Esophagus squamous epithelium (tissue), 4 donors: ENCODE measurements at regions not wholly inside any gene's neighbourhood (a gene's known extent, or its start where the extent isn't known, plus 50 kb on each side); places are given as distances from the start of the nearest gene placed in this dataset.

Source experiments
- CTCF ChIP-seq, 6 experiments: fragments of 450-650 bp in 4 of 6; fragments of 200-600 bp in 2 of 6; sonication (generic) in 2 of 6; IDR thresholded peaks; one replicate each; pipeline ENCODE4 v1.5.1; 2016 to 2019; ENCODE audit warnings: antibody characterized with exemption in 6 of 6, mild to moderate bottlenecking in 4 of 6, moderate library complexity in 4 of 6
- POLR2A ChIP-seq, 4 donors: fragments of 450-650 bp; IDR thresholded peaks; one replicate each; pipeline ENCODE4 v1.6.1; 2017; ENCODE audit warnings: antibody characterized with exemption in 4 of 4, mild to moderate bottlenecking in 4 of 4, moderate library complexity in 3 of 4

DNA sequence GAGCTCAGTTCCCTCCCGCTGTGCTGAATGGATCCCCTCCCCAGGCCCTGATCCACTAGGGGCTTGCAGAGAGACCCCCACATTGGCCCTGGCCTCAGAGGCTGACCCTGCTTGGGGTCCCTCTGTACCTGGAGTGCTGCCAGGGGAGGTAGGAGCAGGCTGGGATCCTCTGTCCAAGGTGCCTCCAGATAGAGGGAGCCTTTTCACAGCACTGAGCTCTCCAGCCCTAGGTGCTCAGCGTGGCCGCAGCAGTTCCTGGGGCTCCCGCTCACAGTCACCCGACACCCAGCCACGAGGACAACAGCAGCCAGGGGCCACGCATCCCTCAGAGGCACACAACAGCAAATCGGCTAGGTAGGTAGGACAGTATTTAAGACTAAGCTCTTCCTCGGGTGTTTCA lies 62.2 kb upstream of the IRX2 start:
- TF ChIP-seq POLR2A (IDR thresholded peaks at IDR 0.05) = no peak
- TF ChIP-seq CTCF (IDR thresholded peaks at IDR 0.05) = no peak
